ENCODE measurements at regions not wholly inside any gene's neighbourhood (a gene's known extent, or its start where the extent isn't known, plus 50 kb on each side); places are given as distances from the start of the nearest gene placed in this dataset.

GRCh38 chr5:23268136-23268535 lies 239.3 kb upstream of the PRDM9 start:
- Histone ChIP-seq H3K27me3 (ENCODE audit: control insufficient read depth, insufficient read depth, low read length) (no peaks in the 10 kb centered on the region), H3K36me3 (ENCODE audit: control insufficient read depth, insufficient read depth, low read length) (no peaks in the 10 kb centered on the region), H3K4me3 (ENCODE audit: low read depth, low read length) (no peak overlapping the region)
- TF ChIP-seq, protein P1, sequence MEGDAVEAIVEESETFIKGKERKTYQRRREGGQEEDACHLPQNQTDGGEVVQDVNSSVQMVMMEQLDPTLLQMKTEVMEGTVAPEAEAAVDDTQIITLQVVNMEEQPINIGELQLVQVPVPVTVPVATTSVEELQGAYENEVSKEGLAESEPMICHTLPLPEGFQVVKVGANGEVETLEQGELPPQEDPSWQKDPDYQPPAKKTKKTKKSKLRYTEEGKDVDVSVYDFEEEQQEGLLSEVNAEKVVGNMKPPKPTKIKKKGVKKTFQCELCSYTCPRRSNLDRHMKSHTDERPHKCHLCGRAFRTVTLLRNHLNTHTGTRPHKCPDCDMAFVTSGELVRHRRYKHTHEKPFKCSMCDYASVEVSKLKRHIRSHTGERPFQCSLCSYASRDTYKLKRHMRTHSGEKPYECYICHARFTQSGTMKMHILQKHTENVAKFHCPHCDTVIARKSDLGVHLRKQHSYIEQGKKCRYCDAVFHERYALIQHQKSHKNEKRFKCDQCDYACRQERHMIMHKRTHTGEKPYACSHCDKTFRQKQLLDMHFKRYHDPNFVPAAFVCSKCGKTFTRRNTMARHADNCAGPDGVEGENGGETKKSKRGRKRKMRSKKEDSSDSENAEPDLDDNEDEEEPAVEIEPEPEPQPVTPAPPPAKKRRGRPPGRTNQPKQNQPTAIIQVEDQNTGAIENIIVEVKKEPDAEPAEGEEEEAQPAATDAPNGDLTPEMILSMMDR (IDR thresholded peaks at IDR 0.05; ENCODE audit: insufficient read depth, low read length, poor library complexity, severe bottlenecking): no peak
- no peak for DNase-seq (ENCODE audit: low read depth)

DNA sequence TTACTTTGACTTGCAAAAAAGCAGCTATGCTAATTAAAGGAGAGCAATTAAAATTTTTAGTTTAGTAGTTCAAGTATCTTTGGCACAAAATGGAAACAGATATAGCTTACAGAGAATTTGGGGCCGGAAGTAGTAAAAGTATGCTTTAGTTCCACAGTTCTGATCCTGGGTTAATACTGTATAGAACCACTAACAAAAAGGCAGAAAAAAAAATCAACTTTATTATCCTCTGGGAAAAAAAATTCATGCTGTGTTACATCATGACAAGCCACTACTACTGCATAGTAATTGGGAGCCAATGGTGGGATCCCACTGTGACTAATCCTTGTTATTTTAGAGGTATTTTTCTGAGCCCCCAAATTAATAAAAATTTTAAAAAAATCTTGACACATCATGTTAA lies 246.8 kb upstream of the PRDM9 start:
- TF ChIP-seq, protein P1 (IDR thresholded peaks at IDR 0.05; ENCODE audit: insufficient read depth, low read length, poor library complexity, severe bottlenecking): no peak
- H3K36me3 ChIP-seq (ENCODE audit: control insufficient read depth, insufficient read depth, low read length): no peaks in the 10 kb centered on the region
- no peak for DNase-seq (ENCODE audit: low read depth)
- H3K4me3 ChIP-seq (ENCODE audit: low read depth, low read length): no peak overlapping the region
- H3K27me3 ChIP-seq (ENCODE audit: control insufficient read depth, insufficient read depth, low read length): no peaks in the 10 kb centered on the region

- peak; percentile 19 for DNase-seq (ENCODE audit: low read depth)
- no peak overlapping the region for H3K4me3 ChIP-seq (ENCODE audit: low read depth, low read length)
- H3K27me3 ChIP-seq (ENCODE audit: control insufficient read depth, insufficient read depth, low read length): no peaks in the 10 kb centered on the region
- TF ChIP-seq, protein P1 (IDR thresholded peaks at IDR 0.05; ENCODE audit: insufficient read depth, low read length, poor library complexity, severe bottlenecking): no peak
- H3K36me3 ChIP-seq (ENCODE audit: control insufficient read depth, insufficient read depth, low read length): no peaks in the 10 kb centered on the region
These were observed 249.8 kb upstream of the PRDM9 start for GRCh38 chr5:23257656-23258055.

- Histone ChIP-seq H3K27me3 (ENCODE audit: control insufficient read depth, insufficient read depth, low read length) (no peaks in the 10 kb centered on the region), H3K4me3 (ENCODE audit: low read depth, low read length) (no peak overlapping the region), H3K36me3 (ENCODE audit: control insufficient read depth, insufficient read depth, low read length) (no peaks in the 10 kb centered on the region)
- DNase-seq (ENCODE audit: low read depth): no peak
- TF ChIP-seq, protein P1 (IDR thresholded peaks at IDR 0.05; ENCODE audit: insufficient read depth, low read length, poor library complexity, severe bottlenecking): no peak
These were observed 253.7 kb upstream of the PRDM9 start for GRCh38 chr5:23253621-23254198.

DNA sequence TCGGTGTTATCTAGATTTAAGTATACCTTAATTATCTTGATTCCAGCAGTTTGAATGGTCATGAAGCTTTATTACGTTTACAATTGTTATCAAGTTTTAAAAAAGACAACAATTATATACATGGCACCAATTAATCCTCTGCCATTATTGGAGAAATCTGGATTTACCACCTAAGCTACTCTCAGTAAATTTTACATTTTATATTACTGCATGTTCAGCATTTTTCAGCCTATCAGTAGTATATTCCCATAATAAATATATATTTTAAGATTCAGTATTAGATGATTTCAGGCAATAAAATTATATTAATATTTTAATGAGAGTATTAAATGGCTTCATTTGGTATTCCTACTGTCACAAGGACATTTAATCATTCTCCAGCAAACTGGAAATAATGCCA lies 264.5 kb upstream of the PRDM9 start:
- DNase-seq (ENCODE audit: low read depth): no peak
- H3K27me3 ChIP-seq (ENCODE audit: control insufficient read depth, insufficient read depth, low read length): no peaks in the 10 kb centered on the region
- H3K4me3 ChIP-seq (ENCODE audit: low read depth, low read length): no peak overlapping the region
- H3K36me3 ChIP-seq (ENCODE audit: control insufficient read depth, insufficient read depth, low read length): no peaks in the 10 kb centered on the region
- TF ChIP-seq, protein P1 (IDR thresholded peaks at IDR 0.05; ENCODE audit: insufficient read depth, low read length, poor library complexity, severe bottlenecking): no peak

GRCh38 chr5:23235246-23235645 lies 272.2 kb upstream of the PRDM9 start:
- DNase-seq (ENCODE audit: low read depth): no peak
- no peaks in the 10 kb centered on the region for H3K27me3 ChIP-seq (ENCODE audit: control insufficient read depth, insufficient read depth, low read length)
- no peak overlapping the region for H3K4me3 ChIP-seq (ENCODE audit: low read depth, low read length)
- TF ChIP-seq, protein P1 (IDR thresholded peaks at IDR 0.05; ENCODE audit: insufficient read depth, low read length, poor library complexity, severe bottlenecking): no peak
- no peaks in the 10 kb centered on the region for H3K36me3 ChIP-seq (ENCODE audit: control insufficient read depth, insufficient read depth, low read length)
